RWPE2 (cell line): ENCODE measurements at regions not wholly inside any gene's neighbourhood (a gene's known extent, or its start where the extent isn't known, plus 50 kb on each side); places are given as distances from the start of the nearest gene placed in this dataset.

Source experiments
- ATAC-seq: fragments of 200-7000 bp; cut with Tn5 transposase; 3 replicates; pipeline ENCODE4 v1.9.1; 2021; ENCODE audit warnings: low read depth
- DNase-seq: peaks from one replicate; pipeline ENCODE4 v3.0.0-alpha.2; 2020; ENCODE audit warnings: low spot score
- H3K27ac ChIP-seq: fragments of 450-650 bp; 2 replicates; pipeline ENCODE4 v1.5.1; 2017; ENCODE audit warnings: mild to moderate bottlenecking; ENCODE audit not compliant: poor library complexity, severe bottlenecking
- H3K27me3 ChIP-seq: fragments of 250-450 bp; sonication (Bioruptor Pico); 2 replicates; pipeline ENCODE4 v1.5.1; 2021; ENCODE audit warnings: mild to moderate bottlenecking, moderate library complexity; ENCODE audit not compliant: insufficient read depth, poor library complexity, severe bottlenecking
- H3K36me3 ChIP-seq: fragments of 250-450 bp; sonication (Bioruptor Pico); 2 replicates; pipeline ENCODE4 v1.5.1; 2020; ENCODE audit warnings: low read depth, mild to moderate bottlenecking, moderate library complexity
- H3K4me1 ChIP-seq: fragments of 250-450 bp; sonication (Bioruptor Pico); 2 replicates; pipeline ENCODE4 v1.5.1; 2021; ENCODE audit warnings: mild to moderate bottlenecking, moderate library complexity; ENCODE audit not compliant: insufficient read depth, poor library complexity, severe bottlenecking
- H3K4me3 ChIP-seq: fragments of 250-450 bp; sonication (Bioruptor Pico); 2 replicates; pipeline ENCODE4 v1.5.1; 2021; ENCODE audit warnings: mild to moderate bottlenecking, moderate library complexity; ENCODE audit not compliant: severe bottlenecking
- H3K9me3 ChIP-seq: fragments of 250-450 bp; sonication (Bioruptor Pico); 2 replicates; pipeline ENCODE4 v1.5.1; 2021; ENCODE audit warnings: mild to moderate bottlenecking, moderate library complexity; ENCODE audit not compliant: severe bottlenecking
- CTCF ChIP-seq: fragments of 450-650 bp; IDR thresholded peaks from one replicate; pipeline ENCODE4 v1.5.1; 2017; ENCODE audit warnings: mild to moderate bottlenecking, moderate library complexity; ENCODE audit not compliant: poor library complexity, severe bottlenecking

DNA sequence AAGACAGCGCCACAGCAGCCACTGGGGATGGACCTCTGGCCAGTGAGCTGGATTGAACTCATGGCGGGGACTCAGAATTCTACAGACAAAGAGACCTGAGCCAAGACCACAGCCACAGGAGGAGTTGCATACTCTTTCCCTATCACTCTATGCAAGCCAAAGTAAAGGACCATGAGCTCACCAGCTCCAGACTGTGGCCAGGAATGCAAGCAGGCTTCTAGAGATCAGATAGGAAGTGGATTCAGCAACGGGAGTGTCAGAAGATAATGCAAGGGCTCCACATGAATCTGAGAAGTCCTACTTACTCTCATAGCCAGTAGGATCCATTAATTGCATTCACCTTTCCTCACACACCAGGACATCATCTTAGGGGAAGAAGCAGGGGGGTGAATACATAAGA lies 415.4 kb upstream of the POU3F3 start:
- ATAC-seq: no peak
- H3K4me3 ChIP-seq: no peak overlapping the region
- peaks cover 5% of the 10 kb centered on the region for H3K27me3 ChIP-seq
- no peak for DNase-seq
- H3K36me3 ChIP-seq: no peaks in the 10 kb centered on the region
- TF ChIP-seq CTCF: no peak
- no peaks in the 10 kb centered on the region for H3K9me3 ChIP-seq
- H3K4me1 ChIP-seq: no peaks in the 10 kb centered on the region
- H3K27ac ChIP-seq: no peak overlapping the region

- Histone ChIP-seq H3K27ac (no peak overlapping the region), H3K9me3 (no peaks in the 10 kb centered on the region), H3K36me3 (no peaks in the 10 kb centered on the region), H3K4me1 (no peaks in the 10 kb centered on the region), H3K4me3 (no peak overlapping the region), H3K27me3 (no peaks in the 10 kb centered on the region)
- no peak for ATAC-seq
- no peak for DNase-seq
- no peak for TF ChIP-seq CTCF
Observed at GRCh38 chr2:104443145-104443544, 410.8 kb upstream of the POU3F3 start.

- Histone ChIP-seq H3K36me3 (no peaks in the 10 kb centered on the region), H3K27ac (no peak overlapping the region), H3K9me3 (no peaks in the 10 kb centered on the region), H3K4me1 (no peaks in the 10 kb centered on the region), H3K27me3 (peaks cover 5% of the 10 kb centered on the region), H3K4me3 (no peak overlapping the region)
- TF ChIP-seq CTCF: no peak
- DNase-seq (no peak), ATAC-seq (no peak)
Observed at GRCh38 chr2:104444392-104444791, 409.5 kb upstream of the POU3F3 start.

GRCh38 chr2:104444889-104445288 lies 409.0 kb upstream of the POU3F3 start:
- Histone ChIP-seq H3K4me3 (no peak overlapping the region), H3K27me3 (peaks cover 5% of the 10 kb centered on the region), H3K27ac (no peak overlapping the region), H3K36me3 (no peaks in the 10 kb centered on the region), H3K4me1 (no peaks in the 10 kb centered on the region), H3K9me3 (no peaks in the 10 kb centered on the region)
- ATAC-seq (no peak), DNase-seq (no peak)
- TF ChIP-seq CTCF: no peak

GRCh38 chr2:104447831-104448434 lies 406.0 kb upstream of the POU3F3 start:
- TF ChIP-seq CTCF: peak; percentile 17
- Histone ChIP-seq H3K9me3 (no peaks in the 10 kb centered on the region), H3K36me3 (no peaks in the 10 kb centered on the region), H3K4me3 (no peak overlapping the region), H3K27me3 (peaks cover 12% of the 10 kb centered on the region), H3K27ac (no peak overlapping the region), H3K4me1 (no peaks in the 10 kb centered on the region)
- DNase-seq (no peak), ATAC-seq (no peak)
